ENCODE measurements at regions not wholly inside any gene's neighbourhood (a gene's known extent, or its start where the extent isn't known, plus 50 kb on each side); places are given as distances from the start of the nearest gene placed in this dataset.

DNA sequence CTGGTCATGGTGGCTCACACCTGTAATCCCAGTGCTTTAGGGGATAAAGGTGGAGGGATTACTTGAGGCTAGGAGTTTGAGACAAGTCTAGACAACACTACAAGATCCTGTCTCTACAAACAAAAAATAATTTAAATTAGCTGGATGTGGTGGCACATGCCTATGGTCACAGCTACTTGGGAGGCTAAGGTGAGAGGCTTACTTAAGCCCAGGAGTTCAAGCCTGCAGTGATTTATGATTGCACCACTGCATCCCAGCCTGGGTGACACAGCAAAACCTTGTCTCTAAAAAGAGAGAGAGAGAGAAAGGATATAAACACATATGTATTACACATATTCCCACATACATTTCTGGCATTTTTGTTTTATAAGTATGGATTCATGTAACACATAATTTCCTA is 325.2 kb downstream of the DUSP10 start:
- TF ChIP-seq, protein P1, sequence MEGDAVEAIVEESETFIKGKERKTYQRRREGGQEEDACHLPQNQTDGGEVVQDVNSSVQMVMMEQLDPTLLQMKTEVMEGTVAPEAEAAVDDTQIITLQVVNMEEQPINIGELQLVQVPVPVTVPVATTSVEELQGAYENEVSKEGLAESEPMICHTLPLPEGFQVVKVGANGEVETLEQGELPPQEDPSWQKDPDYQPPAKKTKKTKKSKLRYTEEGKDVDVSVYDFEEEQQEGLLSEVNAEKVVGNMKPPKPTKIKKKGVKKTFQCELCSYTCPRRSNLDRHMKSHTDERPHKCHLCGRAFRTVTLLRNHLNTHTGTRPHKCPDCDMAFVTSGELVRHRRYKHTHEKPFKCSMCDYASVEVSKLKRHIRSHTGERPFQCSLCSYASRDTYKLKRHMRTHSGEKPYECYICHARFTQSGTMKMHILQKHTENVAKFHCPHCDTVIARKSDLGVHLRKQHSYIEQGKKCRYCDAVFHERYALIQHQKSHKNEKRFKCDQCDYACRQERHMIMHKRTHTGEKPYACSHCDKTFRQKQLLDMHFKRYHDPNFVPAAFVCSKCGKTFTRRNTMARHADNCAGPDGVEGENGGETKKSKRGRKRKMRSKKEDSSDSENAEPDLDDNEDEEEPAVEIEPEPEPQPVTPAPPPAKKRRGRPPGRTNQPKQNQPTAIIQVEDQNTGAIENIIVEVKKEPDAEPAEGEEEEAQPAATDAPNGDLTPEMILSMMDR (IDR thresholded peaks at IDR 0.05): no peak
- no peak overlapping the region for H3K27ac ChIP-seq (ENCODE audit: low read depth in 1 of 2, low read length in 2 of 2)
- H4K20me1 ChIP-seq (ENCODE audit: insufficient read depth, low read length): no peaks in the 10 kb centered on the region
- peaks cover 0 to 2% (median 0%) of the 10 kb centered on the region in 3 donors for H3K27me3 Mint-ChIP-seq (ENCODE audit: low read depth in 3 of 3)
- H3K4me2 ChIP-seq (replicated peaks; ENCODE audit: extremely low read depth, low read length, poor library complexity, severe bottlenecking): no peak overlapping the region
- no peak overlapping the region for H3K4me3 Mint-ChIP-seq
- intact Hi-C loops (cut with micrococcal nuclease): no loop called here
- no peaks in the 10 kb centered on the region for H3K9me3 ChIP-seq (replicated peaks in 1 of 2; ENCODE audit: control insufficient read depth in 1 of 2, insufficient read depth in 1 of 2, low read length in 2 of 2)
- H3K9me3 Mint-ChIP-seq: peaks cover 0 to 3% (median 0%) of the 10 kb centered on the region in 7 donors
- no peak for DNase-seq
- H3K27me3 ChIP-seq (ENCODE audit: control insufficient read depth in 2 of 2, insufficient read depth in 2 of 2, low read length in 2 of 2): no peaks in the 10 kb centered on the region
- H3K79me2 ChIP-seq (ENCODE audit: insufficient read depth, low read length): no peaks in the 10 kb centered on the region
- no peaks in the 10 kb centered on the region for H3K4me1 ChIP-seq (ENCODE audit: control insufficient read depth in 1 of 2, insufficient read depth in 2 of 2, low read length in 2 of 2)
- no peaks in the 10 kb centered on the region for H3K4me1 Mint-ChIP-seq
- H3K4me3 ChIP-seq (replicated peaks in 1 of 3; ENCODE audit: low read depth in 2 of 3, low read length in 3 of 3): no peak overlapping the region
- H3K36me3 Mint-ChIP-seq: no peaks in the 10 kb centered on the region
- no peak overlapping the region for H3K9ac ChIP-seq (ENCODE audit: insufficient read depth, low read length, poor library complexity, severe bottlenecking)
- no peaks in the 10 kb centered on the region for H3K36me3 ChIP-seq (replicated peaks in 1 of 2; ENCODE audit: control insufficient read depth in 1 of 2, insufficient read depth in 2 of 2, low read length in 2 of 2)
- H3K27ac Mint-ChIP-seq: no peak overlapping the region
- H2AFZ ChIP-seq (ENCODE audit: insufficient read depth, low read depth, low read length, poor library complexity, severe bottlenecking): no peak overlapping the region

DNA sequence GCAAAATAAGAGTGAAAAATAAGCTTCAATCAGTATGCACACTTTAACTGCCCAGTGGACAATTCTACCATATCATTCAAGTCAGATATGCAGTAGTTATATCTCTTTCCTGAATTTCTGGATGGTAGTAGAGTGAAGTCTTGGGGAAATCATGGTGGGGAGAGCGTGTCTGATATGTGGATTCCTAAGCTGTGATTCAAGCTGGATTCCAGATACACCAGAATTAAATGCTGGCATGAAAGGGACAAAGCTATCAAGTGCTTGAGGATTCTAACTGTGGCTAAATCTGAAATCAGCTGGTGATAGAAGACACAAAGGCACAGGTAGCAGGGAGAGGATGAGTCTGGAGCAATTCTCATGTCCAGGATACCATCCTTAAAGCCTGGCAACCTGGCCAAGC is 323.5 kb downstream of the DUSP10 start:
- no peaks in the 10 kb centered on the region for H4K20me1 ChIP-seq (ENCODE audit: insufficient read depth, low read length)
- no peaks in the 10 kb centered on the region for H3K9me3 ChIP-seq (replicated peaks in 1 of 2; ENCODE audit: control insufficient read depth in 1 of 2, insufficient read depth in 1 of 2, low read length in 2 of 2)
- no peaks in the 10 kb centered on the region for H3K27me3 ChIP-seq (ENCODE audit: control insufficient read depth in 2 of 2, insufficient read depth in 2 of 2, low read length in 2 of 2)
- H2AFZ ChIP-seq (ENCODE audit: insufficient read depth, low read depth, low read length, poor library complexity, severe bottlenecking): no peak overlapping the region
- TF ChIP-seq, protein P1 (IDR thresholded peaks at IDR 0.05): no peak
- H3K4me3 ChIP-seq (replicated peaks in 1 of 3; ENCODE audit: low read depth in 2 of 3, low read length in 3 of 3): no peak overlapping the region
- DNase-seq: no peak
- no peaks in the 10 kb centered on the region for H3K4me1 ChIP-seq (ENCODE audit: control insufficient read depth in 1 of 2, insufficient read depth in 2 of 2, low read length in 2 of 2)
- peaks cover 0 to 2% (median 0%) of the 10 kb centered on the region in 3 donors for H3K27me3 Mint-ChIP-seq (ENCODE audit: low read depth in 3 of 3)
- no peak overlapping the region for H3K9ac ChIP-seq (ENCODE audit: insufficient read depth, low read length, poor library complexity, severe bottlenecking)
- no peak overlapping the region for H3K27ac Mint-ChIP-seq
- peaks cover 0 to 3% (median 0%) of the 10 kb centered on the region in 7 donors for H3K9me3 Mint-ChIP-seq
- H3K4me3 Mint-ChIP-seq: no peak overlapping the region
- H3K4me1 Mint-ChIP-seq: no peaks in the 10 kb centered on the region
- intact Hi-C loops (cut with micrococcal nuclease): no loop called here
- H3K27ac ChIP-seq (ENCODE audit: low read depth in 1 of 2, low read length in 2 of 2): no peak overlapping the region
- 83% methylated on average over 1 of the region's 1 CpG for WGBS (ENCODE audit: insufficient coverage)
- no peak overlapping the region for H3K4me2 ChIP-seq (replicated peaks; ENCODE audit: extremely low read depth, low read length, poor library complexity, severe bottlenecking)
- no peaks in the 10 kb centered on the region for H3K79me2 ChIP-seq (ENCODE audit: insufficient read depth, low read length)
- no peaks in the 10 kb centered on the region for H3K36me3 Mint-ChIP-seq
- H3K36me3 ChIP-seq (replicated peaks in 1 of 2; ENCODE audit: control insufficient read depth in 1 of 2, insufficient read depth in 2 of 2, low read length in 2 of 2): no peaks in the 10 kb centered on the region

All from CD14-positive monocyte (primary cell).